OCI-LY3 (cell line): ENCODE measurements at regions not wholly inside any gene's neighbourhood (a gene's known extent, or its start where the extent isn't known, plus 50 kb on each side); places are given as distances from the start of the nearest gene placed in this dataset.
"Not testable (repeated sequence)": the region's sequence is repeated elsewhere in the genome, so short reads cannot be mapped to it uniquely, and the experiment has no call there.

Source experiments
- H2AFZ ChIP-seq: fragments of 200-600, 300-600 bp; shearing (Covaris generic); 2 replicates; pipeline ENCODE4 v1.6.0; 2014; ENCODE audit warnings: antibody characterized with exemption, low read depth, low read length
- H3K27ac ChIP-seq: fragments of 200-600, 300-600 bp; sonication (generic); 2 replicates; pipeline ENCODE4 v1.5.1; 2014; ENCODE audit warnings: mild to moderate bottlenecking, low read length, moderate library complexity, mixed read lengths
- H3K27me3 ChIP-seq: fragments of 200-600, 300-600 bp; sonication (generic); 2 replicates; pipeline ENCODE4 v1.6.1; 2014; ENCODE audit warnings: low read depth, low read length, mixed read lengths
- H3K36me3 ChIP-seq: fragments of 200-600, 300-600 bp; sonication (generic); replicated peaks from 2 replicates; pipeline ENCODE3; 2014; ENCODE audit warnings: low read depth, low read length, mixed read lengths
- H3K4me1 ChIP-seq: fragments of 300-600, 200-600 bp; sonication (generic); 2 replicates; pipeline ENCODE4 v1.6.1; 2014; ENCODE audit warnings: low read length, mixed read lengths
- H3K4me2 ChIP-seq: fragments of 200-600, 300-600 bp; sonication (generic); 2 replicates; pipeline ENCODE4 v1.6.1; 2014; ENCODE audit warnings: low read length, mixed read lengths
- H3K4me3 ChIP-seq: fragments of 300-600, 200-600 bp; sonication (generic); 2 replicates; pipeline ENCODE4 v1.5.1; 2014; ENCODE audit warnings: antibody characterized with exemption, mild to moderate bottlenecking, low read length, moderate library complexity
- H3K79me2 ChIP-seq: fragments of 300-600, 200-600 bp; shearing (Covaris generic); 2 replicates; pipeline ENCODE4 v1.6.1; 2014; ENCODE audit warnings: mild to moderate bottlenecking, low read length, mixed read lengths
- H3K9ac ChIP-seq: fragments of 300-600, 200-600 bp; shearing (Covaris generic); 2 replicates; pipeline ENCODE4 v1.6.0; 2014; ENCODE audit warnings: mild to moderate bottlenecking, low read length, moderate library complexity
- H3K9me3 ChIP-seq: fragments of 200-600, 300-600 bp; shearing (Covaris generic); 2 replicates; pipeline ENCODE4 v1.6.1; 2014; ENCODE audit warnings: low read length, mixed read lengths; ENCODE audit not compliant: insufficient read depth
- H4K20me1 ChIP-seq: fragments of 200-600, 300-600 bp; sonication (generic); 2 replicates; pipeline ENCODE4 v1.6.1; 2016; ENCODE audit warnings: low read length, mixed read lengths; ENCODE audit not compliant: insufficient read depth
- CTCF ChIP-seq: fragments of 200-600, 300-600 bp; sonication (generic); IDR thresholded peaks from 2 replicates; pipeline ENCODE4 v1.5.1; 2014; ENCODE audit warnings: antibody characterized with exemption, low read length, low read depth
- EZH2phosphoT487 ChIP-seq: fragments of 200-600 bp; shearing (Covaris generic); IDR thresholded peaks from 2 replicates; pipeline ENCODE4 v1.6.1; 2018; ENCODE audit warnings: antibody characterized with exemption, mixed run types, low read depth

- peak overlapping the region; percentile 58 for H3K27ac ChIP-seq
- peak overlapping the region; percentile 15; the same call in 1 of the 2 replicates for H3K9ac ChIP-seq
- peaks cover 15% of the 10 kb centered on the region for H3K4me1 ChIP-seq
- H4K20me1 ChIP-seq = no peaks in the 10 kb centered on the region
- H3K4me3 ChIP-seq = 0 out of 2 replicates have a peak overlapping the region, but pooled peaks have one; percentile 2
- H3K27me3 ChIP-seq = no peaks in the 10 kb centered on the region
- TF ChIP-seq CTCF = no peak
- no peak for TF ChIP-seq EZH2phosphoT487
- peak overlapping the region; percentile 27 for H3K4me2 ChIP-seq
- H3K79me2 ChIP-seq = no peaks in the 10 kb centered on the region
- H3K9me3 ChIP-seq = peaks cover 25% of the 10 kb centered on the region
- no peak overlapping the region for H2AFZ ChIP-seq
- peaks cover 31% of the 10 kb centered on the region for H3K36me3 ChIP-seq
Observed at GRCh38 chr4:124067046-124067445, 645.5 kb downstream of the ANKRD50 start.

GRCh38 chr4:124070688-124071484 lies 641.6 kb downstream of the ANKRD50 start:
- H2AFZ ChIP-seq = no peak overlapping the region
- H3K9ac ChIP-seq = no peak overlapping the region
- H3K4me1 ChIP-seq = peaks cover 15% of the 10 kb centered on the region
- peaks cover 23% of the 10 kb centered on the region for H3K36me3 ChIP-seq
- no peaks in the 10 kb centered on the region for H3K79me2 ChIP-seq
- H3K9me3 ChIP-seq = peaks cover 22% of the 10 kb centered on the region
- H4K20me1 ChIP-seq = no peaks in the 10 kb centered on the region
- no peak for TF ChIP-seq EZH2phosphoT487
- TF ChIP-seq CTCF = no peak
- no peaks in the 10 kb centered on the region for H3K27me3 ChIP-seq
- no peak overlapping the region for H3K27ac ChIP-seq
- no peak overlapping the region for H3K4me3 ChIP-seq
- H3K4me2 ChIP-seq = no peak overlapping the region

DNA sequence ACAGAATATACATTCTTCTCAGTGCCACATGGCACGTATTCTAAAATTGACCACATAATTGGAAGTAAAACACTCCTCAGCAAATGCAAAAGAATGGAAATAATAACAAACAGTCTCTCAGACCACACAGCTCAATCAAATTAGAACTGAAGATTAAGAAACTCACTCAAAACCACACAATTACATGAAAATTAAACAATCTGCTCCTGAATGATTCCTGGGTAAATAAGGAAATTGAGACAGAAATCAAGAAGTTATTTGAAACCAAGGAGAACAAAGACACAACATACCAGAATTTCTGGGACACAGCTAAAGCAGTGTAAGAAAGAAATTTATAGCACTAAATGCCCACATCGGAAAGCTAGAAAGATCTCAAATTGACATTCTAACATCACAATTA lies 637.3 kb downstream of the ANKRD50 start:
- not testable (repeated sequence) for H2AFZ ChIP-seq, H3K9ac ChIP-seq, H3K79me2 ChIP-seq, H3K4me3 ChIP-seq, H4K20me1 ChIP-seq, H3K36me3 ChIP-seq, H3K4me2 ChIP-seq, H3K27ac ChIP-seq, H3K27me3 ChIP-seq
- H3K4me1 ChIP-seq = peaks cover 14% of the 10 kb centered on the region; the same call in 1 of the 2 replicates
- H3K9me3 ChIP-seq = peaks cover 25% of the 10 kb centered on the region

GRCh38 chr4:124079174-124079780 lies 633.3 kb downstream of the ANKRD50 start:
- Histone ChIP-seq H3K4me2 (no peak overlapping the region), H3K36me3 (no peaks in the 10 kb centered on the region), H3K27me3 (no peaks in the 10 kb centered on the region), H3K9me3 (peaks cover 13% of the 10 kb centered on the region), H4K20me1 (no peaks in the 10 kb centered on the region), H2AFZ (no peak overlapping the region), H3K4me1 (peaks cover 14% of the 10 kb centered on the region; the same call in 1 of the 2 replicates), H3K27ac (no peak overlapping the region), H3K9ac (no peak overlapping the region), H3K4me3 (no peak overlapping the region), H3K79me2 (no peaks in the 10 kb centered on the region)
- TF ChIP-seq CTCF (no peak), EZH2phosphoT487 (no peak)
